Stimulated activated CD8-positive, alpha-beta memory T cell treated with anti-CD3 and anti-CD28 coated beads, Interleukin-12 subunit alpha, Interleukin-12 subunit beta, amount 100 ng/mL, for 24 hours (primary cell): ENCODE measurements at regions not wholly inside any gene's neighbourhood (a gene's known extent, or its start where the extent isn't known, plus 50 kb on each side); places are given as distances from the start of the nearest gene placed in this dataset.
"Not testable (repeated sequence)": the region's sequence is repeated elsewhere in the genome, so short reads cannot be mapped to it uniquely, and the experiment has no call there.

Experiments
- DNase-seq: peaks from one replicate; pipeline ENCODE4 v3.0.0-alpha.2; 2020; ENCODE audit errors: extremely low read depth

DNA sequence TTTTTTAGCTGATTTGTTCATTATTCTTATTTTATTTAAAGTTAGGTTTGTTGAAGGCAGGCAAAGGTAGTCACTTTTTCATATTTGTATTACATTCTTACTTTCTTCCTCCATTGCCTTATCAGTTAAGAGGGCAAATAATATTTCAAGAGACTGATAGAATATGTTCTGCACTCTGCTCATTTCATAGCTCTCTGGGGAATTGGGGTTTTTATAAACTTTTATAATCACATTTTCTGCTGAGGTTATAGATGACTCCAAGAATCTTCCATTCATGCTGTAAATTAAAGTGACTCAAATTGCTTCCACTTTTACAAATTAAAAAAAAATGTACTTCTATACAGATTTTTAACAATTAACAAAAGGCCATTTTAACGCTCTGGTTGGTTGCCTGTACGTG lies 142.9 kb upstream of the PLGLB2 start:
- DNase-seq = not testable (repeated sequence)

DNA sequence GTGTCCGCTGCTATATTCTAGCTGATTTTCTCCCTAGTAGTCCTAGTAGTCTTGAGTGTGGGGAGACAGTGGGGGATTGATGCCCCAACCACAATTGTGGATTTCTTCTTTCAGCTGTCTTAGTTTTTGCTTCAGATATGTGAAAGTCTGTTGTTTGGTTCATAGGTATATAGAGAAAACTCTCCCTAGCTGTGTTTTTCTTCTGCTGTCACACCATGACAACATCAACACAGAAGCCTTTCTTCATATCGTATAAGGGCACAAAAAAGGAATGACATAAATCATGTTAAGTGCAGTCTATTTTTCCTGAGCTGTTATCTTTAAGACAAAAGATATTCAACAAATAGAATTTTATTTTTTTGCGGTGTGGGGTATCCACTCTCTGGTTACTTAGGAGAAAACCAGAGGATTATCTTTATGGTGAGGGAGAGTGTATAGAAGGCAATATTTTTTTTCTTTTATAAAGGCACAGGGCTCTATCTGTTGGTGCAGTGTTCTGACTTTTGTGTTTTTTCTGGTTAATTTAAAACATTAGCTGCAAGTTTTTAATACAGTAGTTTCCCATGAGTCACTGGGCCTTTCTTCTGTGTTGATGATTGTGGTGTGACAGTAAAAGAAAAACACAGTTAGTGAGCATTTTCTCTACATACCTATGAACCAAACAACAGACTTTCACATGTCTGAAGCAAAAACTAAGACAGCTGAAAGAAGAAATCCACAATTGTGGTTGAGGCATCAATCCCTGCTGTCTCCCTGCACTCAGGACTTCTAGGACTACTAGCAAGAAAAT lies 139.3 kb upstream of the PLGLB2 start:
- DNase-seq = not testable (repeated sequence)

DNA sequence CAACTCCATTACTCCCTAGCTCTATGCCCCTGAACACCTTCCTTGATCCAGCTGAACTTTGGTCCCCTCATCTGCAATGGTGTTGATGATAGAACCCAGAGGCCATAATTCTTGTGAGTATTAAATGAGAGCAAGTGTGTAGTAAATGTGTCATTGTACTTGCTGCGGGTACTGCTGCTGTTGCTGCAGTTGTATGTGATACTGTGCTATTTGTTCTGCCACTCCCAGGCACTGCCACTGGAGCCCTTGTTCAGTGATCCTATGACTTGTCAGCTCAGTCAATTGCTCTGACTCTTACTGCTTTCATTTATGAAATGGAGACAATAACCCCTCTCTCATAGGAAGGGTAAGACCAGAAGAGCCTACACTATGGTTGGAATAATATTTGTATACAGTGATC lies 136.9 kb upstream of the PLGLB2 start:
- DNase-seq = not testable (repeated sequence)

GRCh38 chr2:87611416-87611815 lies 136.5 kb upstream of the PLGLB2 start:
- not testable (repeated sequence) for DNase-seq

- not testable (repeated sequence) for DNase-seq
These were observed 135.9 kb upstream of the PLGLB2 start for GRCh38 chr2:87611956-87612355.

GRCh38 chr2:87614829-87615434 lies 133.0 kb upstream of the PLGLB2 start:
- DNase-seq = not testable (repeated sequence)

GRCh38 chr2:87619121-87619520 lies 128.8 kb upstream of the PLGLB2 start:
- DNase-seq = not testable (repeated sequence)

- DNase-seq = not testable (repeated sequence)
These were observed 126.7 kb upstream of the PLGLB2 start for GRCh38 chr2:87621139-87621538.

DNA sequence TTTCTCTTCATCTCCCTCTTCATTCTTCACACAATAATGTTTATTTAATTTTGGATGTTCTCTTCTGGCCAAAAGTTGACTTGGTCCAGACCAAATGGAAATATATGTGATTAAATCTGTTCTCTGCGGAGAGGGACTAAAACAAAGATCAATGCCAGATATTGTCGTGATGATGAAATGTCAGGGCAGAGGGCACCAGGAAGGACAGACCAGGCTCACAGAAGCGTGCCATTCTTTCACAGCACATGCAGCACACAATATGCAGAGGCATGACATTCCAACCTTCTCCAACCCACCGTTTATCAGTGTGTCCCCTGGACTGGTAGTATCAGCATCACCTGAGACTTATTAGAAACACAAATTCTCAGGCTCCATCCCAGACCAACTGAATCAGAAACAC lies 125.2 kb upstream of the PLGLB2 start:
- DNase-seq = not testable (repeated sequence)

DNA sequence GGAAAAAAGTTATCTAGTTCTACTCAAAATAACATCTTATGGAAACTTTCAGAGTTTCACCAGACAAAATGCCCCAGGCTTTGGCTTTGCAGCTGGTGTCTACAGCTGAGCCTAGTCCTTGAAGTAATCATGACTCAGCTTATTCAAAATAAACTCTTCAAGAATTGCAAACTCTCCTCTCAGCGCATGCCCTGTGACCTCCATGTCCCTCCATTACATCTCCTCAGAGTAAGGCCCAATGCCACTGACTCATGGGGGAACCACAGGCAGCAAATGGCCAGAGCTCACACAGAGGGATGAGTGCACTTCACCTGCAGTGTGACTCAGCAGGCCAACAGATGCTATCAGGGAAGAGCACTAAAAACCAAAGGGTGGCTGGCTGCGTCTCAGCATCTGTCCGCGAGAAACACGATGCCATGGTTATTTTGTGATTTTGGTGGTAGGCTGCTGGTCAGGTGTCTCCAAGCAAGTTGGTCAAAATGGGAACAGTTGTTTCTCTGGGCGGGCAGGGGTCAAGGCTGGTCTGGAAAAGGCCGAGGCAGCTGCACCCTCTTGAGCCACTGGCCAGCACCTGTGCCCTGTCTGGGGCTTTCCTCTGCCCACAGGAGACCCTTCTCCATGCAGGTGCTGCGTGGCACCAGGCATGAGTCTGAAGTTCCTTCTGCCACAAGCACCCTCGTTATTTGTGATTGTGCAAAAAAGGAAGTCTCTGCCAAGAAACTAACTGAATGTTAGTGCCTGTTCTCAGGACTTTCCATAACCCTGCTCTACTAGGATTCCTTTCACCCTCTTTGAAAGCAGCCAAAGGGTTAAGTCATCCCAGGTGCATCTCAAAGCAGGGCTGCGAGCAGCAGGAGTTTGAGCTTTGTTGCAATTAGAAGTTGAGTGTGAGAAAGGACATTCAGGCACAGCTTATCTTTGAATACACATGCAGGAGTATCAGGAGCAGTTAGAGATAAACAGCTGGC lies 118.1 kb upstream of the PLGLB2 start:
- DNase-seq = not testable (repeated sequence)

DNA sequence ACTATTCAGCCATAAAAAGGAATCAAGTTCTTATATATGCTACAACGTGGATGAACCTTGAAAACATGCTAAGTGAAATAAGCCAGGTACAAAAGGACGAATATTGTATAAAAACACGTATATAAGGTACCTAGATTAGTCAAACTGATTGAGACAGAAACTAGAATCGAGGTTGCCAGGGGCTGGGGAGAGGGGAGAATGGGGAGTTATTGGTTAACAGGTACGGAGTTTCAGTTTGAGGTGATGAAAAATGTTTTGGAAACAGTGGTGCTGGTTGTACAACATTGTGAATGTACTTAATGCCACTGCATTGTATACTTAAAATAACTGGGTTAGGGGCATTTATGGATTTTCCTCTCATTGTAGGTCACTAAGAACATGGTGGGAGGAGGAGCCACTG lies 117.0 kb upstream of the PLGLB2 start:
- DNase-seq = not testable (repeated sequence)

GRCh38 chr2:87631402-87631801 lies 116.5 kb upstream of the PLGLB2 start:
- not testable (repeated sequence) for DNase-seq

GRCh38 chr2:87633287-87633963 lies 114.5 kb upstream of the PLGLB2 start:
- not testable (repeated sequence) for DNase-seq

- not testable (repeated sequence) for DNase-seq
These were observed 113.8 kb upstream of the PLGLB2 start for GRCh38 chr2:87634106-87634505.

DNA sequence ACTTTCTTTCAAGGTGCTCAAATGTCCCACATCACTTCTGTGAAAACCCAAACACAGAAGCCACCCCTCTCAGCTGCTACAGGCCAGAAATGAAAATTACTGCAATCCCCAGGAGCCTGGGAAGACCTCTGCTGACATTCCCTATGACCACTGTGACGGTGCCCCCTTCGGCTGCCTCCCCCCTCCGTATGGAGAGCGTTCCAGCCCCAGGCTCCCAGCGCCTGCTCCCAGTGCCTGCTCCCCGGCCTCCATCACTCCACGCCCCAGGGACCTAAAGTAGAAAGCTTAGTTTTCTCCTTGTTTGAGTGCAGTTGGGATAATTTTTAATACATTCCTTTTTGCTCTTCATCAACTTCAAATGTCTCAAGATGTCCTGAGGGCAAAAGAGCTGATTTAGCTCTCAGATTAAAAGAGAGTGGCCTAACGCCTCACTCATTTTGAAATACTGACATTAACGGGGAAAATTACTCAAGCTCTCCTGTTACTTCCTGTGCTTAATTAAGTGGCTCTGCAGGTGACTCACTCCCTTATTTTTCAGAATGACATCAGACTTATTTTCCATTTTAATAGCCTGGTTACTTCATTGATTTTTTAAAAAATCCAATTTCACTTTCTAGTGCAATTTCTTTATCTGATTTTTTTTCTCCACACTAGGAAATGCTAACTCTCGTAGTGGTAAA lies 112.8 kb upstream of the PLGLB2 start:
- not testable (repeated sequence) for DNase-seq

GRCh38 chr2:87636246-87636645 lies 111.6 kb upstream of the PLGLB2 start:
- DNase-seq = not testable (repeated sequence)

- DNase-seq = not testable (repeated sequence)
These were observed 111.2 kb upstream of the PLGLB2 start for GRCh38 chr2:87636735-87637134.

DNA sequence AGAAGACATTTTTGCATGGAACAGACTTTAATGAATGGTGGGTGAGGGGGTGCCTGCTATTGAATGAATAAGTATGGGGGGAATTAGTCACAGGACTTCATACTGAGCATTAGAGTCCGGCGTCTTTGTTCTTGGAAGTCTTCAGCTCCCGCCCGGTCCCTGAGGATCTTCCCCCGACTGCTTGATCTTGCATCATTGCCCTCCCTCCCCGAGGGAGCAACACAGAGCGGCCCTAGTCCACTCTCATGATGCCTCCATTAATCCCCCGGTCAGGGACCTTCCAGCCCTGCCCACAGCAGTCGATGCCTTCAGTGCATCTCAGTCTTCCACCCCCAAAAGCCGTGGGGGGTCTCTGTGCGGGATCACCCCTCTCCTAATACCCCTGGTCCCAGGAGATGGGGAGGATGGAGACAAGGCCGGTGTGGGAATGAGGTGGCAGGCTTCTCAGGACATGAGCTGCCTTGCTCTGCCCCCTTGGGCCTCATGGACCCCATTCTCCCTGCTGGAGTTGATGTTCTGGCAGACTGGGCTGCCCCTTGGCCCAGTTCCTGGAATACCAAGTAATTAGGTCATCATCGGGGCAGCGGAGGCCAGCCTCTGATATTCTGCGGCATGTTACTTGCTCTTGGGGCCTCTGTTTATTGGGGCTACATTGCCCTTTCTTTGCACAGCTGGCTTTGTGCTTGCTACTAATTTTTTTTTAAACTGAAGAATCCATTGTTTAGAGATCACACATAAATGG lies 110.5 kb upstream of the PLGLB2 start:
- not testable (repeated sequence) for DNase-seq

DNA sequence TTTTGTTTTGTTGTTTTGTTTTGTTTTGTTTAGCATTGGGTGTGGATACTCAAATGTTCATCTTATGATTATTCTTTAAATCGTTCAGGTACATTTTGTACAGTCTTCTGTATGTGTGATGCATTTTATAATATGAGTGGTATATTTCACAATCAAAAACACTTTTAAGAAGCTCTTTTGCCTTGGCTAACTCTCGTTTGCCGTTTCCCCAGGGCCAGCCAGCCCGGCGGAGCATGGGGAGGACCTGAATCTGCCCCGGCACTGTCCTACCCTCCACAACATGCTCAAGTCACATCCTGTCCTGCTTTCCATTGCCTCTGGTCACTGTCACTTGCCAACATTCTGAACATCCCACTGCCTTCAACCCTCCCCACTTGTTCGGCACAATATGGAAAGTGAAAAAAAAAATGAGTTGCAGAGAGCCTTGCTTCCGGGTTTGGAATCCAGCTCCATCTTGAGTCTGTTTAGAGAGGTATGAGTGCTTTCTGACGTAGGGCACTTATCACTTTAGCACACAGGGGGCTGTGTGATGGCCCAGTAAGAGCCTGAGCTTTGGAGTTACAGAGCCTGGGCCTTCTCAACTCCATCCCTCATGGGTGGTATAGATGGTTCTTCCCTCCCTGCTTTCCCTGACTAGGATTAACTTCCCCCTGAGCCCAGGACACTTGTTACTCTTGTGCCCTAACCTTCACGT lies 109.6 kb upstream of the PLGLB2 start:
- DNase-seq = not testable (repeated sequence)
